Upper lobe of left lung (tissue), 6 donors: ENCODE measurements at regions not wholly inside any gene's neighbourhood (a gene's known extent, or its start where the extent isn't known, plus 50 kb on each side); places are given as distances from the start of the nearest gene placed in this dataset.

ENCODE experiments used
- ATAC-seq, 2 donors: fragments of 200-7000 bp; cut with Tn5 transposase; one replicate each; pipeline ENCODE4 v1.9.1; 2022; ENCODE audit warnings: mild to moderate bottlenecking in 2 of 2, moderate library complexity in 2 of 2; ENCODE audit not compliant: low FRiP score in 2 of 2
- DNase-seq, 2 donors: peaks; one replicate each; pipeline ENCODE4 v3.0.0-alpha.2; 2019 to 2020
- H3K27ac ChIP-seq, 4 donors: fragments of 200-600 bp; sonication (generic); one replicate each; pipeline ENCODE4 v1.5.1; 2016 to 2019
- H3K27me3 ChIP-seq, 4 donors: fragments of 200-600 bp; sonication (generic); one replicate each; pipeline ENCODE4 v1.5.1; 2017 to 2019
- H3K36me3 ChIP-seq, 4 donors: fragments of 200-600 bp; sonication (generic); one replicate each; pipeline ENCODE4 v1.5.1; 2016 to 2019
- H3K4me1 ChIP-seq, 4 donors: fragments of 200-600 bp; sonication (generic); one replicate each; pipeline ENCODE4 v1.5.1; 2018 to 2019
- H3K4me3 ChIP-seq, 4 donors: fragments of 200-600 bp; sonication (generic); one replicate each; pipeline ENCODE4 v1.5.1; 2017 to 2019; ENCODE audit warnings: mild to moderate bottlenecking in 2 of 4, moderate library complexity in 1 of 4
- H3K9me3 ChIP-seq, 4 donors: fragments of 200-600 bp; sonication (generic); one replicate each; pipeline ENCODE4 v1.5.1; 2018 to 2019
- EP300 ChIP-seq, 4 donors: sonication (generic); formaldehyde crosslinking; IDR thresholded peaks; one replicate each; pipeline ENCODE4 v1.5.1; 2017; ENCODE audit warnings: antibody characterized with exemption in 4 of 4, control low read depth in 2 of 4
- POLR2A ChIP-seq, 4 donors: fragments of 450-650 bp; IDR thresholded peaks; one replicate each; pipeline ENCODE4 v1.5.1; 2016 to 2017; ENCODE audit warnings: antibody characterized with exemption in 4 of 4, mild to moderate bottlenecking in 2 of 4
- POLR2AphosphoS5 ChIP-seq, 2 donors: sonication (generic); formaldehyde crosslinking; IDR thresholded peaks; one replicate each; pipeline ENCODE4 v1.5.1; 2017; ENCODE audit warnings: antibody characterized with exemption in 2 of 2
- WGBS, 2 donors: methylation state at CpG; one replicate each; pipeline ENCODE4 v1.1.5; 2017 to 2018; 5-methylcytosine and 5-hydroxymethylcytosine counted together
- TF ChIP-seq, protein P1 (sequence below), 6 experiments: fragments of 450-650 bp in 4 of 6; fragments of 200-600 bp in 2 of 6; sonication (generic) in 2 of 6; IDR thresholded peaks; one replicate each; pipeline ENCODE4 v1.5.1; 2016 to 2019; ENCODE audit warnings: antibody characterized with exemption in 6 of 6
- donor health status: DM: no; HTN: no; CAD: no; lungs with moderate emphysema.
- donor health status: DM: no; HTN: yes; CAD: no; lungs with severe emphysema.

DNA sequence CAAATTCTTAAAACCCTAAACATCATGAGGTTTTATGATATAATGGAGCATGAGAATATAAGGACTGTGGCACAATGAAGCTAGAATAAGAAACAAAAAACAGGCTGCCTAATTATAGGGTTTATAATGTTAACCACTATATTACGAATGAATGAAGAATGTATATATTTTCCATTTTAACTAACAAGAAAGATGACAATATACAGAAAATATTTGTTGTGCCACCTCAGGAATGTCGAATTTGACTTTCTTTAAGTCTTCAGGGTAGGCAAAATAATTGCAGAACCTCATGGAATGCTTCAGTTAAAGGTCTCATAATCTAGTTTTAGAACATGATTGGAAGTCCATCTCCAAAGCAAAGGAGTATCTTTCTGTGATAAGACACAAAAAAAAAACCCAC, 282.9 kb upstream of the SLC8A1 start:
- Histone ChIP-seq H3K36me3 (no peaks in the 10 kb centered on the region), H3K4me1 (no peaks in the 10 kb centered on the region), H3K27ac (no peak overlapping the region), H3K9me3 (no peaks in the 10 kb centered on the region), H3K4me3 (no peak overlapping the region), H3K27me3 (no peaks in the 10 kb centered on the region)
- WGBS, 2 donors, result 67 to 75% methylated on average over 2 of the region's 2 CpGs
- no peak for TF ChIP-seq POLR2AphosphoS5 (IDR thresholded peaks at IDR 0.05)
- no peak for TF ChIP-seq EP300 (IDR thresholded peaks at IDR 0.05)
- no peak for TF ChIP-seq POLR2A (IDR thresholded peaks at IDR 0.05)
- TF ChIP-seq, protein P1, sequence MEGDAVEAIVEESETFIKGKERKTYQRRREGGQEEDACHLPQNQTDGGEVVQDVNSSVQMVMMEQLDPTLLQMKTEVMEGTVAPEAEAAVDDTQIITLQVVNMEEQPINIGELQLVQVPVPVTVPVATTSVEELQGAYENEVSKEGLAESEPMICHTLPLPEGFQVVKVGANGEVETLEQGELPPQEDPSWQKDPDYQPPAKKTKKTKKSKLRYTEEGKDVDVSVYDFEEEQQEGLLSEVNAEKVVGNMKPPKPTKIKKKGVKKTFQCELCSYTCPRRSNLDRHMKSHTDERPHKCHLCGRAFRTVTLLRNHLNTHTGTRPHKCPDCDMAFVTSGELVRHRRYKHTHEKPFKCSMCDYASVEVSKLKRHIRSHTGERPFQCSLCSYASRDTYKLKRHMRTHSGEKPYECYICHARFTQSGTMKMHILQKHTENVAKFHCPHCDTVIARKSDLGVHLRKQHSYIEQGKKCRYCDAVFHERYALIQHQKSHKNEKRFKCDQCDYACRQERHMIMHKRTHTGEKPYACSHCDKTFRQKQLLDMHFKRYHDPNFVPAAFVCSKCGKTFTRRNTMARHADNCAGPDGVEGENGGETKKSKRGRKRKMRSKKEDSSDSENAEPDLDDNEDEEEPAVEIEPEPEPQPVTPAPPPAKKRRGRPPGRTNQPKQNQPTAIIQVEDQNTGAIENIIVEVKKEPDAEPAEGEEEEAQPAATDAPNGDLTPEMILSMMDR (IDR thresholded peaks at IDR 0.05), result no peak
- ATAC-seq (no peak), DNase-seq (no peak)

DNA sequence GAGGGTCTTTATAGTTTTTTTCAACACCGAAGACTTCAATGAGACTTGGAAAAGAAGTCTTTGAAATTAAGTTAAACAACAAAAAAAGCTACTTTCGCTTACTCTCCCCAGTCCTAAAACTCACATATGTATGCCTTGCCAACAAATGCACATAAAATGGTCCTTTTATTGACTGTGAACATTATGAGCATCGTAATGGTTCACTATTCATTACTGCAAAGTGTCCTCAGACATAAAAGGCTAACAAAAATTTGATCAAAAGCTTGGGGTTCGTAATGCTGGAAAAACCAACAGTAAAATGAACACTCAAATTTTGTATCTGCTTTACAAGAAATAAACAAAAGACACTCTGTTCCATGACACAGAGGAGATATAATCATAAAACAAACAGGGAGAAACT, 285.3 kb upstream of the SLC8A1 start:
- no peak for DNase-seq
- Histone ChIP-seq H3K36me3 (no peaks in the 10 kb centered on the region), H3K4me1 (no peaks in the 10 kb centered on the region), H3K27me3 (no peaks in the 10 kb centered on the region), H3K9me3 (no peaks in the 10 kb centered on the region), H3K27ac (no peak overlapping the region), H3K4me3 (no peak overlapping the region)
- TF ChIP-seq, protein P1 (IDR thresholded peaks at IDR 0.05), result no peak
- no peak for TF ChIP-seq POLR2A (IDR thresholded peaks at IDR 0.05)
- TF ChIP-seq EP300 (IDR thresholded peaks at IDR 0.05), result no peak
- TF ChIP-seq POLR2AphosphoS5 (IDR thresholded peaks at IDR 0.05), result no peak
- ATAC-seq, result no peak
- WGBS, 2 donors, result 70 to 71% methylated on average over 4 of the region's 4 CpGs

DNA sequence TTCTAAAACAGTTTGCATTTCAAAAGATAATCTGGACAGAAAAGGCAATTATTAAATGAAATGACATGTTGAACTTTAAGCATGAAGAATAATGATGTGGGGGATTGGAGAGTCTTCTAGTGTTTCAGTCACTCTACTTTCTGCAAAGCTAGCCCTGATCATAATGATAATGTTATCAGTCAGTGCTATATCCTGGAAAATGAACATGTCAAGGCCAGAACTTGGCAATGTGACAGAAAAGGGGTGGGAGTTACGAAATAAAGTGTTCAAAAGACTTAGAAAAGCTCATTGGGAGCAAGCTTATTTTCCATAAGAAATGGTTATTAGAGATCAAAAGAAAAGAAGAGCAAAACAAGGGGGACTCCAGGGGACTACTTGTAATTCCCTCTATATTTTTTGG, 288.5 kb upstream of the SLC8A1 start:
- DNase-seq, result no peak
- TF ChIP-seq POLR2AphosphoS5 (IDR thresholded peaks at IDR 0.05), result no peak
- TF ChIP-seq EP300 (IDR thresholded peaks at IDR 0.05), result no peak
- no peak for TF ChIP-seq POLR2A (IDR thresholded peaks at IDR 0.05)
- TF ChIP-seq, protein P1 (IDR thresholded peaks at IDR 0.05), result no peak
- Histone ChIP-seq H3K4me1 (no peaks in the 10 kb centered on the region), H3K9me3 (no peaks in the 10 kb centered on the region), H3K27ac (no peak overlapping the region), H3K36me3 (no peaks in the 10 kb centered on the region), H3K4me3 (no peak overlapping the region), H3K27me3 (no peaks in the 10 kb centered on the region)
- WGBS, 2 donors, result 50 to 55% methylated on average over 1 of the region's 1 CpG
- no peak for ATAC-seq

DNA sequence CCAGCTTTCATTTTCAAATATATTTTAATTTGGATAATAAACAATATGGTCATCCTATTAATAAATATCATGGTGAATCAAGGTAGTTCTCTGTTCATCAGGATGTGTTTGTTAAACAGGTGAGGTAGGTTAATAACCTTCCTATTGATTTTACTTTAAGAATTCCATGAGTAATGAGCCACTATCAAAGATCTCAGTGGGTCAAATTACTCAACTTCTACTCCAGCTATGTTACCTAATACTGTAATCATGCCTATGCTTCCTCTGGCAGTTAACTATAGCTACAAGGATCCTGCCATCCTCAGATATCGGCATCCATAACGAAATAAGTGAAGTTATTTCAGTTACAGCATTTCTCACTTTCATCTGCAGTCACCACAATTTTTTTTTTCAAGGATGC, 289.6 kb upstream of the SLC8A1 start:
- no peak for TF ChIP-seq POLR2AphosphoS5 (IDR thresholded peaks at IDR 0.05)
- no peak for TF ChIP-seq POLR2A (IDR thresholded peaks at IDR 0.05)
- no peak for TF ChIP-seq EP300 (IDR thresholded peaks at IDR 0.05)
- TF ChIP-seq, protein P1 (IDR thresholded peaks at IDR 0.05), result no peak
- Histone ChIP-seq H3K9me3 (no peaks in the 10 kb centered on the region), H3K4me3 (no peak overlapping the region), H3K27me3 (no peaks in the 10 kb centered on the region), H3K4me1 (no peaks in the 10 kb centered on the region), H3K36me3 (no peaks in the 10 kb centered on the region), H3K27ac (no peak overlapping the region)
- ATAC-seq, result no peak
- 85 to 89% methylated on average over 2 of the region's 2 CpGs for WGBS, 2 donors
- DNase-seq, result no peak

DNA sequence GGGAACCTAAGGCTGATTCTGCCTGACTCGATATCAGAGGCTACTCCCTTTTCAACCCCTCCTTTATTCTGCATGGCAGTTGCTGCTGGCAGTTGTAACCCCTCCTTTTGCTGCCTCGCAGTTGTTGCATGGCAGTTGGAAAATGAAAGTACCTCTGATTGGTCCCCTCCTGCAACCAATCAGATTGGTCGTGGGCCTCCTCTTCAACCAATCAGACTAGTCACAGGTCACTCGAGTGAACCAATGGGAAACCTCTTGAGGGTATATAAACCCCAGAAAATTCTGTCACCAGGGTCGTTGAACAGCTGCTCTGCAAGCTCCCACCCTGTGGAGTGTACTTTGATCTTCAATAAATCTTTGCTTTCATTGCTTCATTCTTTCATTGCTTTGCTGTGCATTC, 294.3 kb upstream of the SLC8A1 start:
- WGBS, 2 donors, result 80 to 83% methylated on average over 5 of the region's 5 CpGs
- Histone ChIP-seq H3K9me3 (no peaks in the 10 kb centered on the region), H3K27ac (no peak overlapping the region), H3K4me3 (no peak overlapping the region), H3K36me3 (no peaks in the 10 kb centered on the region), H3K4me1 (no peaks in the 10 kb centered on the region), H3K27me3 (no peaks in the 10 kb centered on the region)
- ATAC-seq (no peak), DNase-seq (no peak)
- TF ChIP-seq POLR2A (IDR thresholded peaks at IDR 0.05) (no peak), EP300 (IDR thresholded peaks at IDR 0.05) (no peak), POLR2AphosphoS5 (IDR thresholded peaks at IDR 0.05) (no peak)
- TF ChIP-seq, protein P1 (IDR thresholded peaks at IDR 0.05), result no peak
